Cardiac muscle cell (in vitro differentiated cells and primary cell): ENCODE measurements at regions not wholly inside any gene's neighbourhood (a gene's known extent, or its start where the extent isn't known, plus 50 kb on each side); places are given as distances from the start of the nearest gene placed in this dataset.

Experiments used
- DNase-seq, 2 donors: peaks; one replicate each; pipeline versions ENCODE4 v3.0.0 to v3.0.0-alpha.2; 2010 to 2017; ENCODE audit warnings: low read depth in 1 of 2, low spot score in 1 of 2
- H3K27ac ChIP-seq: fragments of 200-600 bp; sonication (generic); 2 replicates; pipeline ENCODE4 v1.5.1; 2016
- H3K27me3 ChIP-seq: fragments of 200-600 bp; sonication (generic); 2 replicates; pipeline ENCODE4 v1.6.0; 2016; ENCODE audit warnings: control low read depth
- H3K36me3 ChIP-seq: fragments of 200-600 bp; sonication (generic); 2 replicates; pipeline ENCODE4 v1.5.1; 2016; ENCODE audit warnings: control low read depth
- H3K4me1 ChIP-seq: fragments of 200-600 bp; sonication (generic); 2 replicates; pipeline ENCODE4 v1.8.1; 2017; ENCODE audit warnings: low read depth, mild to moderate bottlenecking, mixed run types
- H3K4me3 ChIP-seq: fragments of 200-600 bp; sonication (generic); 2 replicates; pipeline ENCODE4 v1.5.1; 2016; ENCODE audit warnings: mild to moderate bottlenecking
- H3K9me3 ChIP-seq: fragments of 200-600 bp; sonication (generic); 2 replicates; pipeline ENCODE4 v1.5.1; 2017; ENCODE audit warnings: low read depth, mild to moderate bottlenecking, control low read depth
- CTCF ChIP-seq: IDR thresholded peaks from 2 replicates; pipeline ENCODE4 v1.5.1; 2012; ENCODE audit warnings: low read depth, mild to moderate bottlenecking, low read length

DNA sequence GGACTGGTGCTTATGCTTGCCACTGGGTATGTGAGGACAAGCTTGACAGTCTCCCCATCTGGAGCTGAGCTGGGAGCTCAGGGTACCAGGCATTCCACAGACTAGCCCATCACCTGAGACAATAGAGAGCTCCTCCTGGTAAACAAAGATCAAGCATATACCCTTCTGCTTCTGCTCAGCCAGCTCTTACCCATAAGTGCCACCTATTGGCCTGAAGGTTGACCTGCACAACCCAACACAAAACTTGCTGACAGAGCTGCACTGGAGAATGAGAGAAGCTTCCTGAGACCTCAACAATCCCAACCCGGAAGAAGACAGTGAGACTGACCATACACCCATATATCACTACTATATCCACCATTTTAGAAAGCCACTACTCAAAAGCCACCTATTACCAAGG, 1049.2 kb upstream of the INTU start:
- peak; percentile 28 for TF ChIP-seq CTCF
- DNase-seq, result peak; percentile 20 to 21
- Histone ChIP-seq H3K4me1 (no peaks in the 10 kb centered on the region), H3K4me3 (no peak overlapping the region), H3K9me3 (no peaks in the 10 kb centered on the region), H3K27me3 (no peaks in the 10 kb centered on the region), H3K27ac (no peak overlapping the region), H3K36me3 (no peaks in the 10 kb centered on the region)

DNA sequence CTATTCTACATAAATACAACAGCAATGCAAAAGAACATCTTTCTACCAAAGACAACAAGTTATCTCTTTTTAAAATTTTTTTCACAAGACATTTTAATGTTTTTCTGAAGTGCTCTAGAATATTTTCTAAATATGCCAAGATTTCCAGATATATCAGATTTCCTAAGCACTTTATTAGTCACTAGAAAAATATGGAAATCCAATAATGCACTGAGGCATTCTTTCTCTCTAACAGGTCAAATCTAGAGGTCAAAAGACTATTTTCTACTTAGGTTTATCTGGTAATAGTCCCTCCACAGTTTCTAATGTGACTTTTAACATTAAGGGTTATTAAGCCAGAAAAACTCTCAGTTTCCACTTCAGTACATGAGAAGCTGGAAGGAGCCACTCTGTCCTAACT, 1041.2 kb upstream of the INTU start:
- no peak for TF ChIP-seq CTCF
- Histone ChIP-seq H3K9me3 (no peaks in the 10 kb centered on the region), H3K36me3 (no peaks in the 10 kb centered on the region), H3K4me1 (no peaks in the 10 kb centered on the region), H3K27ac (no peak overlapping the region), H3K27me3 (no peaks in the 10 kb centered on the region), H3K4me3 (no peak overlapping the region)
- DNase-seq, result no peak

- no peak overlapping the region for H3K27ac ChIP-seq
- H3K4me1 ChIP-seq, result no peaks in the 10 kb centered on the region
- H3K36me3 ChIP-seq, result no peaks in the 10 kb centered on the region
- no peak overlapping the region for H3K4me3 ChIP-seq
- H3K27me3 ChIP-seq, result no peaks in the 10 kb centered on the region
- peak; percentile 30 for TF ChIP-seq CTCF
- no peaks in the 10 kb centered on the region for H3K9me3 ChIP-seq
- DNase-seq, result peak; percentile 2 to 10
Measured at GRCh38 chr4:126592088-126592487, 1040.7 kb upstream of the INTU start.

GRCh38 chr4:126593626-126594025, 1039.1 kb upstream of the INTU start:
- H3K4me3 ChIP-seq, result no peak overlapping the region
- H3K36me3 ChIP-seq, result no peaks in the 10 kb centered on the region
- H3K4me1 ChIP-seq, result no peaks in the 10 kb centered on the region
- H3K9me3 ChIP-seq, result no peaks in the 10 kb centered on the region
- no peak for DNase-seq
- H3K27me3 ChIP-seq, result no peaks in the 10 kb centered on the region
- H3K27ac ChIP-seq, result no peak overlapping the region
- TF ChIP-seq CTCF, result no peak

DNA sequence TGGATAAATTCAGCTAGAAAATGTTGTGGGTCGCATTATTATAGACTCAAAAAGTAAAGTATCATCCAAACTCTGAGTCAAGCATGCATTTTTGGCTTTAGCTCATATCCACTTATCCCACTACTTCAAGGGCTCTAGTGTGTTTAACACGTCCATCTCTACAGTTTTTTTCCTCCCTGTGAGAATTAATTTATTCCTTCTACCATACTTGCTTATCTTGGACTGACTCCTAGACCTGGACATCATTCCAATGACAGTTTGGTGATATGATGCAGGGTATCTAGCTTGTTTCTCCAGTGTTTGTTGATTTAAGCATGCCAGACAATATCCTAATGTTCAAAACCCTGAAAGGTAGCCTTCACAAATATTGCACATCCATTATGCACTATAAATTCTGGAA, 1037.1 kb upstream of the INTU start:
- DNase-seq, result no peak
- TF ChIP-seq CTCF, result no peak
- H3K36me3 ChIP-seq, result no peaks in the 10 kb centered on the region
- H3K27me3 ChIP-seq, result no peaks in the 10 kb centered on the region
- H3K4me3 ChIP-seq, result no peak overlapping the region
- H3K4me1 ChIP-seq, result no peaks in the 10 kb centered on the region
- H3K9me3 ChIP-seq, result no peaks in the 10 kb centered on the region
- no peak overlapping the region for H3K27ac ChIP-seq

DNA sequence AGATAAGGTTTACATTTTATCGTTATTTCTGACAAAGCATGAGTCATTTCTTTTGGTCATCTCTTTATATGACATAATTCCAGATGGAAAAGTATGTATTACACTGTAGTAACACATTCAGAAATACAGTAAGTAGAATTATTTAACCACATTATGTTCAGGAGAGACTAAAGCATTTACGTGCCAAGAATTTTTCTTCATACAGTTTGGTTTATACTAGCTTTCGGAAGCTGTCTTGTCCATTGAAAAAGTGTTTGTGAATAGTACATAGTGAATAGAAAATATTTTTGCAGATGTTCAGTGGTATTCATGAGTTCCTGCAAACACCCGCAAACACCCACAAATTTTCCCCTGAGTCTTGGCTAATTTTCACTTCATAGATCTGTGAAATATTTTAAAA, 1033.0 kb upstream of the INTU start:
- Histone ChIP-seq H3K9me3 (no peaks in the 10 kb centered on the region), H3K4me1 (no peaks in the 10 kb centered on the region), H3K36me3 (no peaks in the 10 kb centered on the region), H3K27ac (no peak overlapping the region), H3K27me3 (no peaks in the 10 kb centered on the region), H3K4me3 (no peak overlapping the region)
- no peak for DNase-seq
- no peak for TF ChIP-seq CTCF
